Spleen (tissue), 11 donors: ENCODE measurements at regions not wholly inside any gene's neighbourhood (a gene's known extent, or its start where the extent isn't known, plus 50 kb on each side); places are given as distances from the start of the nearest gene placed in this dataset.

Source experiments
- DNase-seq: peaks from one replicate; pipeline ENCODE4 v3.0.0-alpha.2; 2020
- H3K27ac ChIP-seq, 8 donors: fragments of 200-600 bp; sonication (generic) in 7 of 8; 1 replicate in 4 of 8; 2 replicates in 4 of 8; pipeline versions ENCODE4 v1.5.0 to v1.8.0; 2016 to 2021; ENCODE audit warnings: inconsistent platforms in 4 of 8, mild to moderate bottlenecking in 4 of 8, moderate library complexity in 1 of 8
- H3K27me3 ChIP-seq, 7 donors: fragments of 200-600 bp; sonication (generic) in 6 of 7; replicated peaks in 1 of 7; 1 replicate in 4 of 7; 2 replicates in 3 of 7; pipeline versions ENCODE4 v1.5.0 to v1.8.0; 2016 to 2021; ENCODE audit warnings: inconsistent platforms in 3 of 7, mild to moderate bottlenecking in 1 of 7
- H3K36me3 ChIP-seq, 6 donors: fragments of 200-600 bp; sonication (generic) in 5 of 6; 1 replicate in 4 of 6; 2 replicates in 2 of 6; pipeline versions ENCODE4 v1.5.0 to v1.8.0; 2016 to 2021; ENCODE audit warnings: inconsistent platforms in 2 of 6
- H3K4me1 ChIP-seq, 6 donors: fragments of 200-600 bp; sonication (generic) in 5 of 6; 1 replicate in 3 of 6; 2 replicates in 3 of 6; pipeline versions ENCODE4 v1.5.0 to v1.8.0; 2016 to 2021; ENCODE audit warnings: inconsistent platforms in 3 of 6
- H3K4me3 ChIP-seq, 8 donors: fragments of 200-600 bp; sonication (generic) in 7 of 8; 1 replicate in 4 of 8; 2 replicates in 4 of 8; pipeline versions ENCODE4 v1.5.0 to v1.8.0; 2016 to 2021; ENCODE audit warnings: inconsistent platforms in 4 of 8, mild to moderate bottlenecking in 4 of 8, moderate library complexity in 2 of 8
- H3K9me3 ChIP-seq, 8 donors: fragments of 200-600 bp; sonication (generic) in 7 of 8; 1 replicate in 4 of 8; 2 replicates in 4 of 8; pipeline versions ENCODE4 v1.5.0 to v1.8.0; 2016 to 2021; ENCODE audit warnings: inconsistent platforms in 4 of 8
- CTCF ChIP-seq, 11 experiments: fragments of 200-600 bp in 7 of 11; fragments of 450-650 bp in 4 of 11; sonication (generic) in 4 of 11; IDR thresholded peaks in 8 of 11; conservative IDR thresholded peaks in 3 of 11; 1 replicate in 7 of 11; 2 replicates in 4 of 11; pipeline versions ENCODE4 v1.4.0 to v1.8.0; 2016 to 2021; ENCODE audit warnings: antibody characterized with exemption in 11 of 11, inconsistent platforms in 4 of 11, mild to moderate bottlenecking in 1 of 11
- POLR2A ChIP-seq, 3 donors: fragments of 450-650 bp; IDR thresholded peaks; one replicate each; pipeline ENCODE4 v1.5.1; 2017; ENCODE audit warnings: antibody characterized with exemption in 3 of 3, mild to moderate bottlenecking in 1 of 3
- POLR2AphosphoS5 ChIP-seq, 3 donors: sonication (generic); formaldehyde crosslinking; IDR thresholded peaks; one replicate each; pipeline ENCODE4 v1.5.1; 2017; ENCODE audit warnings: antibody characterized with exemption in 3 of 3
- WGBS, 5 donors: extraction: QIAGEN DNeasy Blood & Tissue Kit in 3 of 5; methylation state at CpG; one replicate each; pipeline versions ENCODE4 v1.1.5 to v1.1.7; 2013 to 2018; 5-methylcytosine and 5-hydroxymethylcytosine counted together
- intact Hi-C: fragments of 100-400 bp; cut with DNase I; formaldehyde crosslinking; loops from one replicate; pipeline ENCODE4 v1.15.0; 2023; ENCODE audit warnings: low total_unique reads
- donor health status: healthy with polysubstance abuse.
- donor health status: DM: no; HTN: no; CAD: no; lungs with moderate emphysema.
- donor health status: DM: no; HTN: no; CAD: no.
- donor health status: Bipolar disorder and iron deficiency.
- donor health status: healthy.
- donor health status: DM: no; HTN: no; CAD: no.
- donor health status: DM: yes; HTN: yes; CAD: no.

GRCh38 chr9:107983762-107984161 lies 494.2 kb upstream of the KLF4 start:
- TF ChIP-seq CTCF (IDR thresholded peaks at IDR 0.05 in 8 of 11, conservative IDR thresholded peaks at IDR 0.05 in 3 of 11) (no peak), POLR2A (IDR thresholded peaks at IDR 0.05) (no peak), POLR2AphosphoS5 (IDR thresholded peaks at IDR 0.05) (no peak)
- no peak for DNase-seq
- Histone ChIP-seq H3K9me3 (no peaks in the 10 kb centered on the region), H3K4me3 (no peak overlapping the region), H3K27me3 (no peaks in the 10 kb centered on the region), H3K4me1 (peaks cover 0 to 27% (median 8%) of the 10 kb centered on the region in 6 donors), H3K36me3 (no peaks in the 10 kb centered on the region), H3K27ac (no peak overlapping the region)
- intact Hi-C loops = no loop called here
- WGBS, 5 donors = 83 to 92% (median 87%) methylated on average over 3 of the region's 3 CpGs

- intact Hi-C loops = no loop called here
- H3K4me3 ChIP-seq = no peak overlapping the region
- H3K9me3 ChIP-seq = no peaks in the 10 kb centered on the region
- no peak for DNase-seq
- H3K36me3 ChIP-seq = no peaks in the 10 kb centered on the region
- TF ChIP-seq POLR2A (IDR thresholded peaks at IDR 0.05) (no peak), CTCF (IDR thresholded peaks at IDR 0.05 in 8 of 11, conservative IDR thresholded peaks at IDR 0.05 in 3 of 11) (no peak), POLR2AphosphoS5 (IDR thresholded peaks at IDR 0.05) (no peak)
- H3K27me3 ChIP-seq = no peaks in the 10 kb centered on the region
- peaks cover 0 to 27% (median 8%) of the 10 kb centered on the region in 6 donors for H3K4me1 ChIP-seq
- 71 to 73% (median 72%) methylated on average over 3 of the region's 3 CpGs for WGBS, 5 donors
- H3K27ac ChIP-seq = peak overlapping the region in 4 of 8 donors; percentile 4 to 68 (median 56)
Measured at GRCh38 chr9:107983181-107983603, 493.6 kb upstream of the KLF4 start.

- Histone ChIP-seq H3K4me3 (no peak overlapping the region), H3K4me1 (peaks cover 0 to 27% (median 8%) of the 10 kb centered on the region in 6 donors), H3K27ac (peak overlapping the region in 4 of 8 donors; percentile 4 to 68 (median 56)), H3K9me3 (no peaks in the 10 kb centered on the region), H3K27me3 (no peaks in the 10 kb centered on the region), H3K36me3 (no peaks in the 10 kb centered on the region)
- intact Hi-C loops = no loop called here
- WGBS, 5 donors = 21 to 36% (median 29%) methylated on average over 3 of the region's 3 CpGs
- TF ChIP-seq POLR2AphosphoS5 (IDR thresholded peaks at IDR 0.05) = no peak
- TF ChIP-seq POLR2A (IDR thresholded peaks at IDR 0.05) = no peak
- TF ChIP-seq CTCF (IDR thresholded peaks at IDR 0.05 in 8 of 11, conservative IDR thresholded peaks at IDR 0.05 in 3 of 11) = no peak
- DNase-seq = no peak
Measured at GRCh38 chr9:107982745-107983144, 493.2 kb upstream of the KLF4 start.

- Histone ChIP-seq H3K4me3 (no peak overlapping the region), H3K27ac (peak overlapping the region in 4 of 8 donors; percentile 4 to 68 (median 56)), H3K9me3 (no peaks in the 10 kb centered on the region), H3K36me3 (no peaks in the 10 kb centered on the region), H3K27me3 (no peaks in the 10 kb centered on the region), H3K4me1 (peaks cover 0 to 32% (median 11%) of the 10 kb centered on the region in 6 donors)
- DNase-seq = no peak
- intact Hi-C loops = no loop called here
- WGBS, 5 donors = 82 to 97% (median 88%) methylated on average over 1 of the region's 1 CpG
- TF ChIP-seq POLR2AphosphoS5 (IDR thresholded peaks at IDR 0.05) (no peak), CTCF (IDR thresholded peaks at IDR 0.05 in 8 of 11, conservative IDR thresholded peaks at IDR 0.05 in 3 of 11) (no peak), POLR2A (IDR thresholded peaks at IDR 0.05) (no peak)
Measured at GRCh38 chr9:107982001-107982400, 492.4 kb upstream of the KLF4 start.
